ENCODE measurements at regions not wholly inside any gene's neighbourhood (a gene's known extent, or its start where the extent isn't known, plus 50 kb on each side); places are given as distances from the start of the nearest gene placed in this dataset.

- TF ChIP-seq CTCF (conservative IDR thresholded peaks at IDR 0.05) = no peak
- no peak overlapping the region for H3K27ac ChIP-seq
These were observed 259.9 kb downstream of the SYK start for GRCh38 chr9:91061506-91061905.

GRCh38 chr9:91062281-91062680 is 260.7 kb downstream of the SYK start:
- no peak overlapping the region for H3K27ac ChIP-seq
- TF ChIP-seq CTCF (conservative IDR thresholded peaks at IDR 0.05) = no peak

- no peak for TF ChIP-seq CTCF (conservative IDR thresholded peaks at IDR 0.05)
- no peak overlapping the region for H3K27ac ChIP-seq
These were observed 261.9 kb downstream of the SYK start for GRCh38 chr9:91063471-91063870.

GRCh38 chr9:91065231-91066041 is 263.8 kb downstream of the SYK start:
- H3K27ac ChIP-seq = no peak overlapping the region
- no peak for TF ChIP-seq CTCF (conservative IDR thresholded peaks at IDR 0.05)

- TF ChIP-seq CTCF (conservative IDR thresholded peaks at IDR 0.05) = no peak
- H3K27ac ChIP-seq = no peak overlapping the region
These were observed 264.4 kb downstream of the SYK start for GRCh38 chr9:91066042-91066415.

GRCh38 chr9:91066856-91067255 is 265.2 kb downstream of the SYK start:
- TF ChIP-seq CTCF (conservative IDR thresholded peaks at IDR 0.05) = no peak
- no peak overlapping the region for H3K27ac ChIP-seq

GRCh38 chr9:91067306-91067860 is 265.8 kb downstream of the SYK start:
- TF ChIP-seq CTCF (conservative IDR thresholded peaks at IDR 0.05) = no peak
- H3K27ac ChIP-seq = no peak overlapping the region
